NAMALWA (cell line): ENCODE measurements at regions not wholly inside any gene's neighbourhood (a gene's known extent, or its start where the extent isn't known, plus 50 kb on each side); places are given as distances from the start of the nearest gene placed in this dataset.
"Not testable (repeated sequence)": the region's sequence is repeated elsewhere in the genome, so short reads cannot be mapped to it uniquely, and the experiment has no call there.

Experiments
- DNase-seq: peaks from one replicate; pipeline ENCODE4 v3.0.0-alpha.2; 2015; ENCODE audit warnings: low spot score

DNA sequence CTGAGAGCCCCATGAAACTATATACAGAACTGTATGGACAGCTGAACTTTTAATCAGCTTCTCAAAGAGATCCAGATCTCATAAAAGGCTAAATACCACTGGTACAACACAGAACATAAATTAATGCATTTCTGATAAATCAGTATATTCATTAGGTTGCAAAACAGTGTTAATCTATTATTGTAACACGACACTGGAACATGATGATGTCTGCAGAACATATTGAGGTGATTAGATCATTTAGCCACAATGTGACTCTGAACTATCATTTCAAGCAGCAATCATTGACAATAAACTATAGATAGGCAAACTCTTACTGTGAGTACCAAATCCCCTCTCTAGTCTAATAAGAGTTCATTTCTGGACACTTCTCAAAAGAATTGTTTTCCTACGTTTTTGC, 50.3 kb downstream of the GASK1B start:
- no peak for DNase-seq

DNA sequence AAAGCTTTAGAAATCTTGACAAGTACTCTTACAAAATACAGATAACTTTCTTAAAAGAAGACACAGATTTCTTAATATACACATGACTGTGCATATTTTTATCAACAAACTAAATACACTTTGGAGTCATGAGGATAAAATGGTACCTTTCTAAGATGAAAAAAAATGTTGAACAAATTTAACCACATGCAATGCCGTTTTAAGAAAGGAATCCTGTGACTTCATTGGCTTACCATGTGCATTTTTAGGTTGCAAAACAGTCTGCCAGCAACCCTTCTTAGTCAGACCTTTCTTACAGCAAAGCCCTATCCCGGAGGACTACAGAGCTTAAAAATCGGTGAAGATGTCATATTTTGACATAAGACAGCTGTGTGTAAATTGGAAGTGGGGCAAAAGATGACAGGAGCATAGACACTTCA, 51.7 kb downstream of the GASK1B start:
- DNase-seq = no peak

DNA sequence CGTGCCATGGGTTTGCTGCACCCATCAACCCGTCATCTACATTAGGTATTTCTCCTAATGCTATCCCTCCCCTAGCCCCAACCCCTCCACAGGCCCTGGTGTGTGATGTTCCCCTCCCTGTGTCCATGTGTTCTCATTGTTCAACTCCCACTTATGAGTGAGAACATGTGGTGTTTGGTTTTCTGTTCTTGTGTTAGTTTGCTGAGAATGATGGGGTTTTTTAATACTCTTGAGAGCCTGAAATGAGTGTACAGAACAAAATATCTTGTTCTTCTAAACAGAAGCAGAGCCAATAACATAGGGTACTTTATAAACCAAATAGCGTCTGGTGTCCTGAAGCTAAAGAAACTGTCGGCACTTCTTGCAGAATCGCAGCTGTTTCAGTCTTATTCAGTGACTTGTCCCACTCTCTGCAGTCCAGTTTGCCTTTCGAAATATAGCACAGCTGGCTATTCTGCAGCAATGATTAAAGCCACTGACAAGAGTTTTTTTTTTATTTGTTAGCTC, 52.1 kb downstream of the GASK1B start:
- DNase-seq = not testable (repeated sequence)

DNA sequence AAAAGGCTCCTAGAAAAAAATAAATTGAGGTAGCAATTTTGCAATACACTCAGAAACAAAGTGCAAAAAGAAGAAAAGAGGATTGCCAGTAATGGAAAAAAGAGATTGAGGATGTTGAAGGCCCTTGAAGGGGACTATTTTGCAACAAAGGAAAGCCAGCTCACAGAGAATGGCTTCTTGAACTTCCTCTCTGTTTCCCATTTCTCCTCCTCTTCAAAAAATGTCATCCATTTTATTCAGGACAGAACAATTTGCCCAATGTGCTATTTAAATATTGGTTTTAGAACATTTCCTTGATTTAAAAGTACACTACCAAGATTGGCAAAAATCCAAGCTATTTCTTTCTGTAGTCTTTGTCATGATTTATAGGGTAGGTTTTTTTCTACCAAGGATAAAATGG, 60.2 kb downstream of the GASK1B start:
- no peak for DNase-seq

DNA sequence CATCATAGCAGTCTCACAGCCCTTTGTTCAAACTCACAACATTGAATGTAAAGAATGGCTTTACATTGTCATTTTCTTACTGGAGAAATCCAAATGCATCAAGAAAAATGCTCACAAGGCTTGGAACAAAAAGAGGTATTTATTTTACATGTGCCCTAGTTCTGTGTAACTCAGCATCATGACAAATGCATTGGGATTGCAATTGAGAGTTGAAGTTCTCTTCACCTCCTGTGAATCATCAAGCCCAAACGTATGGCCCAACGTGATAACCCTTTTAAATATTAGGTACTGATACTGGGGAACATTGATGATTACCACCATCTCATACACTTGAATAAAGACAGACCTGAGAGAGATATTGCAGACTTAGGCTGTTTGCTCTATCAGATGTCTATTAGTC, 61.6 kb downstream of the GASK1B start:
- no peak for DNase-seq

DNA sequence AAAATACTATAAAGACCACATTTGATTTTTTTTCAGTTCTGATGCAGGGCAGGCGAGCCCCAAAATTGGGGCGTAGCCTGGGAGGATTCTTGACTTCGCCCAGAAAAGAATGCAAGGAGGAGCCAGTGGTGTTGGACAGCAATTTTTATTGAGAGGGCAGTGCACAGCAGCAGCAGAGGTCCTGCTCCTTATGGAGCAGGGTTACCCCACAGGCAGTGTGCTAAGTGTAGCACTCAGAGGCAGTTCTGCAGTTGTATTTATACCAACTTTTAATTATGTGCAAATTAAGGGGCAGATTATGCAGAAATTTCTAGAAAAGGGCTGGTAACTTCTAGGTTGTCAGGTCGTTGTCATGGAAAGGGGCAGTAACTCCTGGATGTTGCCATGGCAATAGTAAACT, 69.9 kb downstream of the GASK1B start:
- DNase-seq = no peak

DNA sequence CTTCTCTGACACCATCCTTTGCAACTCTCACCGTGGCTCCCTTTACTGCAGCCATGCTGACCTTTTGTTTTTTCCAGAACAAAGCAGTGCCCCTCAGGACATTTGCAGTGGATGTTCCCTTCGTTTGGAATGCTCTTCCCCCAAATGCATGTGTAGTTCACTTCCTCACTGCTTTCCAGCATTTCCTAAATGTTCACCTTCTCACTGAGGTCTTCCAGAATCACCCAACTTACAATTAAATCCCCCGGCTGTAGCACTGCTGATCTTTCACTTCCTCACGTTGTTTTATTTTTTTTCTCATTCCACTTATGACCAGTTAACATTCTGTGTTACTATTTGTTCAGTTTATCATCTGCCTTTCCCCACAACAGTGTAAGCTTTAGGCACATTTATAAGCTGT, 73.1 kb downstream of the GASK1B start:
- no peak for DNase-seq

DNA sequence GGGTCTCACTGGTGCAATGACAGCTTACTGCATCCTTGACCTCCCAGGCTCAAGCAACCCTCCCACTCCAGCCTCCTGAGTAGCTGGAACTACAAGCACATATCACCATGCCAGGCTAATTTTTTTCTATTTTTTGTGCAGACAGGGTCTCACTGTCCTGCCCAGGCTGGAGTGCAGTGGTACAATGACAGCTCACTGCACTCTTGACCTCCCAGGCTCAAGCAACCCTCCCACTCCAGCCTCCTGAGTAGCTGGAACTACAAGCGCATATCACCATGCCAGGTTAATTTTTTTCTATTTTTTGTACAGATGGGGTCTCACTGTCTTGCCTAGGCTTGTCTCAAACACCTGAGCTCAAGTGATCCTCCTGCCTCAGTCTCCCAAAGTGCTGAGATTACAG, 74.0 kb downstream of the GASK1B start:
- DNase-seq = no peak

DNA sequence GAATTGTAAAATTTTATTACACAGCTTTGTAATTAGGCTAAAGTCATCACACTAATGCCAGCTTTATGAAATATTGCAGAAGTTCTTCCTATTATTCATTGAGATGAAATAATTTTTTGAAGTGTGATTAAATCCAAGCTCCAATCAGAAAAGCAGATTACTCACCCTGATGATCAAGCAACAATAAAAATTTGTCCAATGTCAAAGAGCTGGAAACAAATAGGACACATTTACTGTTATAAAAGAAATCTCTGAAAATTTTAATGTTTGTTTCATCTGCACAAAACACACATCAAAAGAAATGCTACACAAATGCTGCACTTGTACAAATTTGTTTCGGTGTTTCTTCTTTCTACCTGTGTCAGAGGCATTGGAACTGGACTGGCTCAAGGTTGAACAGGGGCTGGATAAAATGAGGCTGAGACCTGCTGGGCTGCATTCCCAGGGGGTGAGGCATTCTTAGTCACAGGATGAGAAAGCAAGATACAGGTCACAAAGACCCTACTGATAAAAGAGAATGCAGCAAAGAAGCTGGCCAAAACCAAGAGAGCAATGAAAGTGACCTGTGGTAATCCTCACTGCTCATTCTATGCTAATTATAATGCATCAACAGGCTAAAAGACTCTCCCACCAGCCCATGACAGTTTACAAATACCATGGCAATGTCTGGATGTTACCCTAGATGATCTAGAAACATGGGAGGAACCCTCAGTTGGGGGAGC, 78.3 kb downstream of the GASK1B start:
- no peak for DNase-seq

DNA sequence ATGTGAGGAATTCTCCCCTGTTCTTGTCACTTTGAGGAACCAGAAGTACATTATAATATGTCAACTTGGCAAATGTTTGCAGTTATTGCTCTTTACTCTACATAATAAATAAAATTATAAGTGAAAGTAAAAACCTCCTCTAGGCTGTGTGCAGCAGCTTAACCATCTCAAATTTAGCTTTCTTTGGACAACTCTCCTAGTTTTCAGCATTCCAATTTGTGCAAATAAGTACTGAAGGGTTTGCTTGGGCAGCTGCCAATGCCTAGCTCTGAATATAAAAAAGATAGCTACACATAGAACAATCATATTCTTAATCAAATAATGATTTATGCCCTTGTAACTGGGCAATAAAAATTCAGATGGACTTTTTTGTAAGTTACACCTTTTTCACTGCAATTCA, 82.5 kb downstream of the GASK1B start:
- no peak for DNase-seq

DNA sequence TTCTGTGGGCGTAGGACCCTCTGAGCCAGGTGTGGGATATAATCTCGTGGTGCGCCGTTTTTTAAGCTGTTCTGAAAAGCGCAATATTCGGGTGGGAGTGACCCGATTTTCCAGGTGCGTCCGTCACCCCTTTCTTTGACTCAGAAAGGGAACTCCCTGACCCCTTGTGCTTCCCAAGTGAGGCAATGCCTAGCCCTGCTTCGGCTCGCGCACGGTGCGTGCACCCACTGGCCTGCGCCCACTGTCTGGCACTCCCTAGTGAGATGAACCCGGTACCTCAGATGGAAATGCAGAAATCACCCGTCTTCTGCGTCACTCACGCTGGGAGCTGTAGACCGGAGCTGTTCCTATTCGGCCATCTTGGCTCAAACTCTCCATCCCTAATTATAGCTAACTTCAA, 82.9 kb downstream of the GASK1B start:
- not testable (repeated sequence) for DNase-seq

DNA sequence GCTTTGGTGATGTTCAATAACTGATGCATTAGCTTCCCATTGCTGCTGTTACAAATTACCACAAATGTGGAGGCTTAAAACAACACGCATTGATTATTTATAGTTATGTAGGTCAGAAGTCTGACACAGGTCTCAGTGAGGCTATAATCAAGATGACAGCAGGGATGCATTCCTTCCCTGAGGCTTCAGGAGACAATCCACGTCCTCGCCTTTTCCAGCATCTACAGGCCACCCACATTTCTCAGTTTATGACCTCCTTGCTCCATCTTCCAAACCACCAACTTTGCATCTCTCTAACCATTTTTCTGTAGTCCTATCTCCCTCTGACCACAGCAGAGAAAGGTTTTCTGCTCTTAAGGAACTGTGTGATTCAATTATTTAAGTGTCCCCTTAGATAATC, 92.5 kb downstream of the GASK1B start:
- DNase-seq = no peak

DNA sequence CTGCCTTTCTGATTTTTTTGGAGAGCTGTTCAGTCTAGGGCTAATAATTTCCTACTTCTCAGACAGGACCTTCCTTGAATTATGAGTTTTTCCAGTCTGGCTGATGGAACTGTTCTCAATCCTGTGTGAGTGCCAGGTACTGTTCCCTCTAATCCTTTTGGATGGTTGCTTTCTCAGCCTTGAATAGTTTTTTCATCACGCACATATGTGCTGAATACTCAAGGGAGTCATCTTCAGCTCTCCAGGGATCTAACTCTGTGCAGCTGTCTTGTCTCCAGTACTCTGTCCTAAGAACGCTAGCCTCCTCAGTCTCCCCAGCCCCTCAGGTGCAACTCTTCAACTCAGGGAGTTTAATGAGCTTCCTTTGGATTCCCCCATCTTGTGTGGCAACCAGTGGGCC, 93.2 kb downstream of the GASK1B start:
- DNase-seq = no peak

DNA sequence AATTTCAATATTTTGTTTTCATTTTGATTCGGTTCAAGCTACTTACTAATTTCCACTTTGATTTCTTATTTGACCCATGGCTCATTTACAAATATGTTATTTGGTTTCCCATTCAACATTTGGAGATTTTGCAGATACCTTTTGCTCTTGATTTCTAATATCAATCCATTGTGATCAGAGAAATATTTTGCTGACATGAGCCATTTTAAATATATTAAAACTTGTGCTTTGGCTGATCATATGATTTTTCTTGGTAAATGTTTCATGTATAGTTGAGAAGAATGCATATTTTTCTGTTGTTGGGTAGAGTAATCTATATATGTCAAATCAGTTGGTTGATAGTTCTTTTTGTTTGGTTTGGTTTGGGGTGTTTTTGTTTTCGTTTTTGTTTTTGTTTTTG, 95.0 kb downstream of the GASK1B start:
- DNase-seq = no peak

DNA sequence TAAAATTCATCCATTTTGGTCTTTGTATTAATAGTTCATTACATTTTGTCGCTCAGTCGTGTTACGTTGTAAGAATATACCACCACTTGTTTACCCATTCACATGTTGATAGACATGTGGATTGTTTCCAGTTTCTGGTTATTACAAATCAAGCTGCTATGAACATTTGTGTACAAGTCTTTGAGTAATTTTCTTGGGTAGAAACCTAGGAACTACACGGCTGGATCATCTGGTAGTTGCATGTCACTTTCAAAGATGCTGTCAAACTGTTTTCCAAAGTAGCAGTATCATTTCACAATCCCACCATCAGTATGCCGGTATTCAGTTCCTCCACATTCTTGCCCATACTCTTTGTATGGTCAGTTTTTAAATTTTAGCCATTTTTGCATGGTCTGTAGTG, 98.0 kb downstream of the GASK1B start:
- no peak for DNase-seq

DNA sequence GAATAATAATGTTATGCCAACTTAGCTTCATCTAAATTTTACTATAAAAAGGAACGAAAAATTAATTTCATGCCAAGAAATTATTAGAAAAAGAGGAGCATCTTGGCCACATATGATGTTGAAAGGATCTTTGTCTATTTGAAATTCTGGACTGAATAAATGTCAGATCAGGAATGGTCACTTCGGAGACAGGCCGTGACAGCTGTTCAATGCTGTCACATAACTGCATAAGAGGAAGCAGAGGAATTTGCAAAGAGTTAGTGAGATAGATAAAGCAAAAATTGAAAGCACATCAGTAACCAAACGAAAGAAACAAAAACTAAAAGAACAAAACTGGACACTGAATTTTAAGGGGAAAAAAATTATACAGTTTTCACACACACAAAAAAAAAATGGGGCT, 100.9 kb downstream of the GASK1B start:
- DNase-seq = no peak

DNA sequence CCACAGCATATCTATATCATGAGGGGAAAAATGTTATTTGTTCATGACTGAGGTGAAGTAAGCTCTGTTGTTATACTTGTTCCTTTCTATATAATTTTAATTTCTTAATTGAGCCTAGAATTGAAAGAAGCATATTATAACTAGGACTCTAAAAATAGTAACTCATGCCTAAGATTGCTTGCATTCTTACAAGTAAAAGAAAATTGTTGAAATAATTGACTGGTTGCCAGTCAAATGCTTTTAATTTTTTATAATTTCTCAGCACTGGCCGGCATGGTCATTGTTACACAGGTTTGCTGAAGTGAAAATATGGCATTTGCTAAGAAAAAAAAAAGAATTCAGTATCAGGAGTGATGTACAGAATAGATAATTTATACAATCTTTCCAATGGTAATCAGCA, 104.8 kb downstream of the GASK1B start:
- no peak for DNase-seq

DNA sequence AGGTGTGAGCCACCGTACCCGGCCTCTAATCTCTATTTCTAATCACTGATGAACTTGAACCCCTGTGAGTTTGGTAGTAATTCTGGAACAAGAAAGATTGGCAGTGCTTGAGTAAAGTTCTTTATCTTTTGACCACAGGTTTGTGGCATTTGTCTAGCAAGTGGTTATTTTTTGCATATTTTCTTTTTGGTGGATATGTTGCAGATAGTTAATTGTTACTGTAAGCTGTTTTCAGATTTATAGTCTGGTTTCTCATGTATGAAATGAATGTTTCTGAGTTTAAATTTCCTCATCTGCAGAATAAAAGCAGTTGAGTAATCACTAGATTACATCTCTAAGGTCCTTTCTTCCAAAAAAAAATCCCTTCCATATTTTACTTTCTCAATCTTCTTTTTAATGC, 105.2 kb downstream of the GASK1B start:
- DNase-seq = no peak

DNA sequence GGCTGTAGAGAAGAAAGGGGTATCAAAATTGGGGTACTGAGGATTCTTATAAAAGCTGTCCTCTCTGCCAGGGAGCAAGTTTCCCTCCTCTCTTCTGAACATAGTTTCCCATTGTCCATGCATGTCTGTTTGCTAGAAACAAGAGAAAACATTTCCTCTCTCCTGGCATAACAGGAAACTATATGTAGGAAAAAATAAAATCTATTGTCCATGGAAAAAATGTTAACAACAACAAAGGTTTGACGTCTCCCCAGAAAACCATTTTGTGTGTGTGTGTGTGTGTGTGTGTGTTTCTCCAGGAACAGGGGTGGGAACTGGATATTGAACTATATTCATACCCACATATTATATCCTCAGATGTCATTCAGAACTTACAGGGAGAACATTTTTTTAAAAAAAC, 107.2 kb downstream of the GASK1B start:
- DNase-seq = no peak

DNA sequence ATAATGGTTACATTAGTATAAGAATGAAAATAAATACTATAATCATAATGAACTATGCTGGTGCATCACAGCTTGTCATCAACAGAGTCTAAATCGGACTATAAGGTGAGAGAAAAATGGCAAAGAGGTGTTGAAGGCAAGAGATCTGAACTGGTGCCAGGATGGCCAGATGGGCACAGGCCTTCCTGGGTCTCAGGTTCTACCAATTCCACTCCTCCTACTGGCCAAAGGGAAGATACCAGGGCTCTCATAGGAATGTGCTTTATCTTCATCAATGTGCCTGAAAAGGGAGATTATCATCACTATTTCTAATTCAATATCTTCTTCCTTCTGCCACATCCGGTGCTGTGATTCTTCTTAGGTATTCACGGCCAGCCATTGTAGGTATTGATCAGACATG, 107.6 kb downstream of the GASK1B start:
- DNase-seq = peak; percentile 3

DNA sequence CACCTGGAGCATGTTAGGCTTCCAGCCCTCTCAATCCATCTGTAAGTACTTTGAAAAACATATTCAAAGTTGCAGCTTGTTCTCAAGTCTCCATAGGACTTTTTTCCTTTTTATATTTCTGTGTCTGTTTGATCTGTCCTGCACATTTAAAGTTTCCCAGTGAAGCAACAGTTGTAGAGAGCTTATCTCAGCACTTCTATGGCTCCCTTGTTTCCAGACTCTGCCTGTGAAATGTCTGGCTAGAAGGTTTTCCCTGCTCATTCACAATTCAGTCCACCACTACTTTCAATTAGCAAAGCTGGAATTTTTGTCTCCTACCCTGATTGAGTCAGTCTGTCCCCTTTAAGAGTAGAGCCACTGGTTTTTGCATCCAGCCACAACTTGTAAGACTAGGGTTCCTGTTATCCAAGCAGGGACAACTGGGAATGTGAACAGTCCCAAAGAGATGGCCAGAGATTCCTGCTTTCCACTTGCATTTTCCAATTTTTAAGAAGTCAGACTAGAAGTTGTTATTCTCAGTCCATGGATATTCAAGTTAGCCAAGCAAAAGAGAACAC, 116.1 kb downstream of the GASK1B start:
- no peak for DNase-seq

DNA sequence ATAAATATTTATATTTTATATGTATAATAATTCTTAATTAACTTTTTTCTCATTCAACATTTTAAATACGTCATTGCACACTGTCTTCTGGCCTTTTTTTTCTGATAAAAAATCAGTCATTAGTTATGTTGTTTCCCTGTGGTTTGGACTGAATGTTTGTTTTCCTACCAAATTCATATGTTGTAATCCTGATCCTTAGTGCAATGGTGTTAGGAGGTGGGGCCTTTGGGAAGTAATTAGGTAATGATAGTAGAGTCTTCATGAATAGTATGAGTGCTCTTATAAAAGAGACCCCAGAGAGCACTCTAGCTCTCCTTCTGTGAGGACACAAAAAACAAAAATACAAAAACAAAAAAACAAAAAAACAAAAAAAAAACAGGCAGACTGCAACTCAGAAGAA, 117.2 kb downstream of the GASK1B start:
- no peak for DNase-seq

DNA sequence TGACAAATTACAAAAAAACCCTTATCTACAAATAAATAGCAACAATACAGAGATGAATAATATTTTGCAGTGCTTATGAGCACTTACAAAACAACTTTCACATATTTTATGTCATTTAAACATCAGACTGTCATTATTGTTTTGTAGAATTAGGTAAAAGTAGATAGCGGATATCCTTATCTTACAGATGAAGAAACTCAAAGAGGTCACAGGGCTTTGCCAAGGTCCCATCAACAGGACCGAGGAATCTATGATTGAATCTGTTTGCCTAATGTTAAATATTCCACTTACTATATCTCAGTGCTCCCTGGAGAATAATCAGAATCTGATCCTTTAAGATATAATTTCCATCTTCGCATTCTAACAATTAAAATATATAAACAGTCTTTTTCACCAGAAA, 119.0 kb downstream of the GASK1B start:
- no peak for DNase-seq

DNA sequence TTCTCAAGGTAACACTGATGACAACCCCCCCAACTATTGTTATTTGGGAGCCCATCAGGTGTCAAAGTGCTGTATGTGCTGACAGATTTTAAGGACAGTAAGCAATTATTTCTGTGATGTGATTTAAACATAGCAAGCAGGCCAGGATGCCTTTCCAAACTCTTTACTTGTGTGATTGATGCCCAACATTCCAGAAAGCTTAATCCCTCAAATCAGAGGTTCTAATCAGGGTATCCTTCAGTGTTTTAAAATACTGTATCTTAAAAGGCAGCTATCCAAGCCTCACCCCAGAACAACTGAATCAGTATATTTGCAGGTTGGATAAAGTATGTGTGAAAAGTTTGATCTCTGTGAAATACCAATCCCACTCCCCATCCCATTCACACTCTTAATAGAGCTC, 119.7 kb downstream of the GASK1B start:
- DNase-seq = no peak
